ENCODE measurements at regions not wholly inside any gene's neighbourhood (a gene's known extent, or its start where the extent isn't known, plus 50 kb on each side); places are given as distances from the start of the nearest gene placed in this dataset.

DNA sequence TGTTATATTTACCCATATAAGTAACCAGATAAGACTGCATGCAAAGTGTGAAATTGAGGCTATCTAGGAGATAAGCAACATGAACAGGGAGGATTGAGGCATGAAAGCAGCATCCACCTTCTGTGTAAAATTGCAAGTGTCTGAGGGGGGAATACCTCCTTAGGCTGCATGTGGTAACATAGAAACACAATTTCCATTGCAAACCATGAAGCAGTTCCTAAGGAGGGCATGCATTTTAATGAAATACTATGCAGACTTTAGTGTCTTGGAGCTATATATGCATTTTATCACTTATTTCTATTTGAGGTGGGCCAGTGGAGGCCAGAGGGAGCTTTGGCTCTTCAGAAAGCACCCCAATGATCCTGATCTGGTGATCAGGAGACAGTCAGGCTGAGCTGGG is 160.2 kb downstream of the C11orf91 start:
- H3K27ac Mint-ChIP-seq (ENCODE audit: unreplicated experiment), result no peak overlapping the region
- no peaks in the 10 kb centered on the region for H3K9me3 Mint-ChIP-seq (ENCODE audit: unreplicated experiment)
- H3K27me3 Mint-ChIP-seq (ENCODE audit: unreplicated experiment), result peaks cover 9% of the 10 kb centered on the region
- no peaks in the 10 kb centered on the region for H3K36me3 Mint-ChIP-seq (ENCODE audit: unreplicated experiment)
- TF ChIP-seq, protein P1, sequence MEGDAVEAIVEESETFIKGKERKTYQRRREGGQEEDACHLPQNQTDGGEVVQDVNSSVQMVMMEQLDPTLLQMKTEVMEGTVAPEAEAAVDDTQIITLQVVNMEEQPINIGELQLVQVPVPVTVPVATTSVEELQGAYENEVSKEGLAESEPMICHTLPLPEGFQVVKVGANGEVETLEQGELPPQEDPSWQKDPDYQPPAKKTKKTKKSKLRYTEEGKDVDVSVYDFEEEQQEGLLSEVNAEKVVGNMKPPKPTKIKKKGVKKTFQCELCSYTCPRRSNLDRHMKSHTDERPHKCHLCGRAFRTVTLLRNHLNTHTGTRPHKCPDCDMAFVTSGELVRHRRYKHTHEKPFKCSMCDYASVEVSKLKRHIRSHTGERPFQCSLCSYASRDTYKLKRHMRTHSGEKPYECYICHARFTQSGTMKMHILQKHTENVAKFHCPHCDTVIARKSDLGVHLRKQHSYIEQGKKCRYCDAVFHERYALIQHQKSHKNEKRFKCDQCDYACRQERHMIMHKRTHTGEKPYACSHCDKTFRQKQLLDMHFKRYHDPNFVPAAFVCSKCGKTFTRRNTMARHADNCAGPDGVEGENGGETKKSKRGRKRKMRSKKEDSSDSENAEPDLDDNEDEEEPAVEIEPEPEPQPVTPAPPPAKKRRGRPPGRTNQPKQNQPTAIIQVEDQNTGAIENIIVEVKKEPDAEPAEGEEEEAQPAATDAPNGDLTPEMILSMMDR (IDR thresholded peaks at IDR 0.05; ENCODE audit: partially characterized antibody, unreplicated experiment), result no peak
- no peaks in the 10 kb centered on the region for H3K4me1 Mint-ChIP-seq (ENCODE audit: low read depth, unreplicated experiment)
- DNase-seq, result no peak
- H3K4me3 Mint-ChIP-seq (ENCODE audit: unreplicated experiment), result no peak overlapping the region

- Mint-ChIP-seq H3K4me1 (ENCODE audit: low read depth, unreplicated experiment) (no peaks in the 10 kb centered on the region), H3K4me3 (ENCODE audit: unreplicated experiment) (no peak overlapping the region), H3K27me3 (ENCODE audit: unreplicated experiment) (peaks cover 6% of the 10 kb centered on the region), H3K36me3 (ENCODE audit: unreplicated experiment) (no peaks in the 10 kb centered on the region), H3K27ac (ENCODE audit: unreplicated experiment) (no peak overlapping the region), H3K9me3 (ENCODE audit: unreplicated experiment) (no peaks in the 10 kb centered on the region)
- no peak for DNase-seq
- TF ChIP-seq, protein P1 (IDR thresholded peaks at IDR 0.05; ENCODE audit: partially characterized antibody, unreplicated experiment), result no peak
Observed at GRCh38 chr11:33539751-33540150, 160.9 kb downstream of the C11orf91 start.

GRCh38 chr11:33538726-33539125 is 161.9 kb downstream of the C11orf91 start:
- no peak overlapping the region for H3K4me3 Mint-ChIP-seq (ENCODE audit: unreplicated experiment)
- peaks cover 2% of the 10 kb centered on the region for H3K4me1 Mint-ChIP-seq (ENCODE audit: low read depth, unreplicated experiment)
- H3K27me3 Mint-ChIP-seq (ENCODE audit: unreplicated experiment), result peaks cover 6% of the 10 kb centered on the region
- TF ChIP-seq, protein P1 (IDR thresholded peaks at IDR 0.05; ENCODE audit: partially characterized antibody, unreplicated experiment), result no peak
- no peak overlapping the region for H3K27ac Mint-ChIP-seq (ENCODE audit: unreplicated experiment)
- H3K9me3 Mint-ChIP-seq (ENCODE audit: unreplicated experiment), result no peaks in the 10 kb centered on the region
- no peak for DNase-seq
- no peaks in the 10 kb centered on the region for H3K36me3 Mint-ChIP-seq (ENCODE audit: unreplicated experiment)

DNA sequence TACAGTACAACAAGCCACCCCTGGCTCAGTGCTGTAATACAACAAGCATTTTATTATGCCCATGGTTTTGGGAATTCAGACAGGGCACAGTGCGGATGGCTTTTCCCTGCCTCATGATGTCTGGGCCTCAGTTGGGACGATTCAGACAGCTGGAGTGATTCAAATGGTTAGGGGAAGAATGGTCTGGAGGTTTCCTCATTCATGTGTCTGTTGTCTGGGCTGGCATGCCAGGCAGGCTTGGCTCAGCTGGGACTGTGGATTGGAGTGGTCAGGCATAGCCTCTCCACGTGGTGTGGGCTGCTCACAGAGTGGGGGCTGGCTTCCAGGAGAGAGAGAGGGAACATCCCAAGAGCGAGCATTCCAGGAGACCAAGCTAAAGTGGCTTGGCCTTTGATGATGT is 164.4 kb downstream of the C11orf91 start:
- Mint-ChIP-seq H3K27ac (ENCODE audit: unreplicated experiment) (no peak overlapping the region), H3K27me3 (ENCODE audit: unreplicated experiment) (peaks cover 2% of the 10 kb centered on the region), H3K9me3 (ENCODE audit: unreplicated experiment) (no peaks in the 10 kb centered on the region), H3K4me1 (ENCODE audit: low read depth, unreplicated experiment) (peaks cover 11% of the 10 kb centered on the region), H3K4me3 (ENCODE audit: unreplicated experiment) (no peak overlapping the region), H3K36me3 (ENCODE audit: unreplicated experiment) (no peaks in the 10 kb centered on the region)
- TF ChIP-seq, protein P1 (IDR thresholded peaks at IDR 0.05; ENCODE audit: partially characterized antibody, unreplicated experiment), result no peak
- no peak for DNase-seq

- peaks cover 5% of the 10 kb centered on the region for H3K27me3 Mint-ChIP-seq (ENCODE audit: unreplicated experiment)
- H3K27ac Mint-ChIP-seq (ENCODE audit: unreplicated experiment), result no peak overlapping the region
- TF ChIP-seq, protein P1 (IDR thresholded peaks at IDR 0.05; ENCODE audit: partially characterized antibody, unreplicated experiment), result no peak
- H3K9me3 Mint-ChIP-seq (ENCODE audit: unreplicated experiment), result no peaks in the 10 kb centered on the region
- no peak for DNase-seq
- H3K36me3 Mint-ChIP-seq (ENCODE audit: unreplicated experiment), result no peaks in the 10 kb centered on the region
- H3K4me1 Mint-ChIP-seq (ENCODE audit: low read depth, unreplicated experiment), result peaks cover 11% of the 10 kb centered on the region
- no peak overlapping the region for H3K4me3 Mint-ChIP-seq (ENCODE audit: unreplicated experiment)
Observed at GRCh38 chr11:33534575-33534974, 166.1 kb downstream of the C11orf91 start.
